Ramos (cell line): ENCODE measurements at regions not wholly inside any gene's neighbourhood (a gene's known extent, or its start where the extent isn't known, plus 50 kb on each side); places are given as distances from the start of the nearest gene placed in this dataset.

Experiments
- in situ Hi-C: fragments of 300-500 bp; cut with MboI; formaldehyde crosslinking; loops from one replicate; pipeline ENCODE4 v1.14.3; 2022; ENCODE audit warnings: low sequenced_read_pairs; ENCODE audit not compliant: unreplicated experiment

- in situ Hi-C loops = no loop called here
Measured at GRCh38 chr1:63155437-63155836, 166.9 kb upstream of the FOXD3 start.

- in situ Hi-C loops = no loop called here
Measured at GRCh38 chr1:63157085-63157484, 165.3 kb upstream of the FOXD3 start.

- in situ Hi-C loops = no loop called here
Measured at GRCh38 chr1:63169057-63169456, 153.3 kb upstream of the FOXD3 start.

GRCh38 chr1:63173161-63173560, 149.2 kb upstream of the FOXD3 start:
- in situ Hi-C loops = no loop called here

- in situ Hi-C loops = no loop called here
Measured at GRCh38 chr1:63189677-63190076, 132.7 kb upstream of the FOXD3 start.

GRCh38 chr1:63190171-63190570, 132.2 kb upstream of the FOXD3 start:
- in situ Hi-C loops = no loop called here

- in situ Hi-C loops = no loop called here
Measured at GRCh38 chr1:63198871-63199394, 123.4 kb upstream of the FOXD3 start.

- in situ Hi-C loops = no loop called here
Measured at GRCh38 chr1:63199706-63200335, 122.5 kb upstream of the FOXD3 start.

GRCh38 chr1:63200676-63201075, 121.7 kb upstream of the FOXD3 start:
- in situ Hi-C loops = no loop called here

- in situ Hi-C loops = no loop called here
Measured at GRCh38 chr1:63203641-63204040, 118.7 kb upstream of the FOXD3 start.

- in situ Hi-C loops = no loop called here
Measured at GRCh38 chr1:63205776-63206175, 116.6 kb upstream of the FOXD3 start.

- in situ Hi-C loops = no loop called here
Measured at GRCh38 chr1:63214553-63214952, 107.8 kb upstream of the FOXD3 start.

- in situ Hi-C loops = no loop called here
Measured at GRCh38 chr1:63223426-63223825, 98.9 kb upstream of the FOXD3 start.

GRCh38 chr1:63230722-63231121, 91.6 kb upstream of the FOXD3 start:
- in situ Hi-C loops = no loop called here

GRCh38 chr1:63238721-63239120, 83.6 kb upstream of the FOXD3 start:
- in situ Hi-C loops = no loop called here

- in situ Hi-C loops = no loop called here
Measured at GRCh38 chr1:63245186-63245585, 77.2 kb upstream of the FOXD3 start.

- in situ Hi-C loops = no loop called here
Measured at GRCh38 chr1:63248216-63248615, 74.2 kb upstream of the FOXD3 start.

GRCh38 chr1:63255153-63255552, 67.2 kb upstream of the FOXD3 start:
- in situ Hi-C loops = no loop called here

- in situ Hi-C loops = no loop called here
Measured at GRCh38 chr1:63261736-63262458, 60.5 kb upstream of the FOXD3 start.

- in situ Hi-C loops = no loop called here
Measured at GRCh38 chr1:63262459-63262770, 60.0 kb upstream of the FOXD3 start.

- in situ Hi-C loops = no loop called here
Measured at GRCh38 chr1:63264161-63264560, 58.2 kb upstream of the FOXD3 start.

- in situ Hi-C loops = no loop called here
Measured at GRCh38 chr1:63266857-63267256, 55.5 kb upstream of the FOXD3 start.
